ENCODE measurements at regions not wholly inside any gene's neighbourhood (a gene's known extent, or its start where the extent isn't known, plus 50 kb on each side); places are given as distances from the start of the nearest gene placed in this dataset.

DNA sequence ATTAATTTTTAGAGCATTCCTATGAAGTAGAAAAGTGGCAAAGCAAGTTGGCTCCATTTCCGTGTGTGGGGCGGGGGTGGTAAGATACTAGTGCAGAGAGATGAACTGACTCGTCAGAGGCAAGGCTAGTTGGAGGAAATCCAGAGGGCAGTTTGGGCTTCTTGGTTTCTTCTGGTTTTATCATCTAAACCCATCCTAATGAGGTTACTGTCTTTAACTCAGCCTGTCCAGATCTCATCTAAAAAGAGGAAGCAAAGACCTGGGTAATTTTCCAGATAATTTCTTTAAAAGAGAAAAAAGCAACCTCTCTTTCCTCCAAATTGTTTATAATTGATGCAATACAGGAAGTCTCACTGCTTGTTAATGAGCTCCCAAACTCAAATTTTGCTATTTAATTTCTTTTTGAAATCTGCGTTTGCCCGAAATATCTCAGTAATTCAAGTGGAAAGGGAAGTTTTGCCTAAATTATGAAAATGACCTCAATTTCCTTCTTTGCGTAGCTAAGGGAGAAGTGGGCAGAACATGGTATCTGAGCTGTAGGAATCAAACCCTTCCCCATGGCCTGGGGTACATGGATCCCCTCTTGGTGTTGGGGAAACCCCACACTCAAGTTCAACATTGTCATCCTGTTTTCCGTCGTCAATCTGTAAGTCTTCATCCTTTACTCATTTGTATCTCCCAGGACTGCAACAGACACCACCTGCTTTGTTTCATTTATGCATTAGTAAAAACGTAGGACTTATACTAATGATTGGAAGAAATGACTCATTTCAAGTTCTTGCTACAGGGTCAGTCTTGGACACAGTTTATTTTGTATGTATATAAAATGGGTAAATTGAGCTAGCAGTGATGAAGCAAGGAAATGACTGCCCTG lies 89.1 kb upstream of the KLF7 start:
- TF ChIP-seq CEBPB (IDR thresholded peaks at IDR 0.05): no peak
- TF ChIP-seq, protein P1, sequence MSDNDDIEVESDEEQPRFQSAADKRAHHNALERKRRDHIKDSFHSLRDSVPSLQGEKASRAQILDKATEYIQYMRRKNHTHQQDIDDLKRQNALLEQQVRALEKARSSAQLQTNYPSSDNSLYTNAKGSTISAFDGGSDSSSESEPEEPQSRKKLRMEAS (IDR thresholded peaks at IDR 0.05): no peak
- no peak for TF ChIP-seq EP300 (IDR thresholded peaks at IDR 0.05; ENCODE audit: borderline replicate concordance)
- TF ChIP-seq, protein P2, sequence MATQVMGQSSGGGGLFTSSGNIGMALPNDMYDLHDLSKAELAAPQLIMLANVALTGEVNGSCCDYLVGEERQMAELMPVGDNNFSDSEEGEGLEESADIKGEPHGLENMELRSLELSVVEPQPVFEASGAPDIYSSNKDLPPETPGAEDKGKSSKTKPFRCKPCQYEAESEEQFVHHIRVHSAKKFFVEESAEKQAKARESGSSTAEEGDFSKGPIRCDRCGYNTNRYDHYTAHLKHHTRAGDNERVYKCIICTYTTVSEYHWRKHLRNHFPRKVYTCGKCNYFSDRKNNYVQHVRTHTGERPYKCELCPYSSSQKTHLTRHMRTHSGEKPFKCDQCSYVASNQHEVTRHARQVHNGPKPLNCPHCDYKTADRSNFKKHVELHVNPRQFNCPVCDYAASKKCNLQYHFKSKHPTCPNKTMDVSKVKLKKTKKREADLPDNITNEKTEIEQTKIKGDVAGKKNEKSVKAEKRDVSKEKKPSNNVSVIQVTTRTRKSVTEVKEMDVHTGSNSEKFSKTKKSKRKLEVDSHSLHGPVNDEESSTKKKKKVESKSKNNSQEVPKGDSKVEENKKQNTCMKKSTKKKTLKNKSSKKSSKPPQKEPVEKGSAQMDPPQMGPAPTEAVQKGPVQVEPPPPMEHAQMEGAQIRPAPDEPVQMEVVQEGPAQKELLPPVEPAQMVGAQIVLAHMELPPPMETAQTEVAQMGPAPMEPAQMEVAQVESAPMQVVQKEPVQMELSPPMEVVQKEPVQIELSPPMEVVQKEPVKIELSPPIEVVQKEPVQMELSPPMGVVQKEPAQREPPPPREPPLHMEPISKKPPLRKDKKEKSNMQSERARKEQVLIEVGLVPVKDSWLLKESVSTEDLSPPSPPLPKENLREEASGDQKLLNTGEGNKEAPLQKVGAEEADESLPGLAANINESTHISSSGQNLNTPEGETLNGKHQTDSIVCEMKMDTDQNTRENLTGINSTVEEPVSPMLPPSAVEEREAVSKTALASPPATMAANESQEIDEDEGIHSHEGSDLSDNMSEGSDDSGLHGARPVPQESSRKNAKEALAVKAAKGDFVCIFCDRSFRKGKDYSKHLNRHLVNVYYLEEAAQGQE (IDR thresholded peaks at IDR 0.05; ENCODE audit: low read depth): no peak
- no peak for TF ChIP-seq FOXM1 (IDR thresholded peaks at IDR 0.05; ENCODE audit: borderline replicate concordance, low read depth)
- no peak for TF ChIP-seq NFIC (IDR thresholded peaks at IDR 0.05)
- TF ChIP-seq RAD21 (IDR thresholded peaks at IDR 0.05; ENCODE audit: low read depth): no peak
- TF ChIP-seq CREB1 (IDR thresholded peaks at IDR 0.05; ENCODE audit: low read depth): no peak
- TF ChIP-seq TAF1 (IDR thresholded peaks at IDR 0.05; ENCODE audit: low read depth): no peak
- no peak for TF ChIP-seq YY1 (IDR thresholded peaks at IDR 0.05; ENCODE audit: low read depth)
- TF ChIP-seq, protein P3, sequence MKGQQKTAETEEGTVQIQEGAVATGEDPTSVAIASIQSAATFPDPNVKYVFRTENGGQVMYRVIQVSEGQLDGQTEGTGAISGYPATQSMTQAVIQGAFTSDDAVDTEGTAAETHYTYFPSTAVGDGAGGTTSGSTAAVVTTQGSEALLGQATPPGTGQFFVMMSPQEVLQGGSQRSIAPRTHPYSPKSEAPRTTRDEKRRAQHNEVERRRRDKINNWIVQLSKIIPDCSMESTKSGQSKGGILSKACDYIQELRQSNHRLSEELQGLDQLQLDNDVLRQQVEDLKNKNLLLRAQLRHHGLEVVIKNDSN (IDR thresholded peaks at IDR 0.05): no peak
- TF ChIP-seq TEAD4 (IDR thresholded peaks at IDR 0.05): no peak
- no peak for TF ChIP-seq TCF12 (IDR thresholded peaks at IDR 0.05; ENCODE audit: low read depth)
- no peak for TF ChIP-seq EGR1 (IDR thresholded peaks at IDR 0.05)

Data from Ishikawa (cell line).